ENCODE measurements at regions not wholly inside any gene's neighbourhood (a gene's known extent, or its start where the extent isn't known, plus 50 kb on each side); places are given as distances from the start of the nearest gene placed in this dataset.

DNA sequence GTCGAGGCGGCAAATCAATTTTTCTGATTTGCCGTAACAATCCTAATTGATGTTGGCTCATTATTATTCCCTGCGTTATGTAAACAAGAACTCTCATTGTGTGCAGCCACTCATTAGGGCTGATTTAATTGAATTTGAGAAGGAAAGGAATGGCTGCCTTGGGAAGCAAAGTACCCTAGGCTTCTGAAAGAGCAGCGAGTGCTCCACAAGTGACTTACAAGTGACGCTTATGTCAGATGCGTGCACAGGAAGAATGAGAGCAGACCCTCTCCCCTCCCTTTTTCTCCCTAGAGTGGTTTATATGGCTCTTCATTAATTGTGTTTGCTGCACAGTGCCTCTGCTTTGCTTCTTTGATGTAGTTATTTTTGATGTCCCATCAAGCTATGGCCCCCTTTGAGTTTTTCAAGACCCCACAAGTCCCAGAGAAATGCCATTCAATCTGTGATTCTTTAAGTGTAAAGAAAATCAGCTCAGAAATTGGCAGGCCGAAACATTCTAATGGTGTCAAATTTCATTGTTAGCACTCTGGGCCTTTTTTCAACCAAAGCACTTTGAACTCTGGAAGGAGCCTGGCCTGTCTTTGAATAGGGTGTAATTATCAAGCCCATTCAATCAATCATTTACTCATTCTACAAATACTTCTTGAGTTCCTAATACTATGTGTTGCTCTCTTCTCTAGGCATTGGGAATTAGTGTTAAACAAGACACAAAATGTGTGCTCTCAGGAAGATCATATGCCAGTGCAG lies 86.8 kb upstream of the VAV3 start:
- peaks cover 0 to 5% (median 0%) of the 10 kb centered on the region in 4 donors for H3K9me3 ChIP-seq
- no peak for DNase-seq (ENCODE audit: low spot score in 2 of 2)
- WGBS, 2 donors, result 47 to 58% methylated on average over 8 of the region's 8 CpGs
- H3K4me3 ChIP-seq, result no peak overlapping the region
- TF ChIP-seq POLR2A (IDR thresholded peaks at IDR 0.05), result no peak
- TF ChIP-seq, protein P1, sequence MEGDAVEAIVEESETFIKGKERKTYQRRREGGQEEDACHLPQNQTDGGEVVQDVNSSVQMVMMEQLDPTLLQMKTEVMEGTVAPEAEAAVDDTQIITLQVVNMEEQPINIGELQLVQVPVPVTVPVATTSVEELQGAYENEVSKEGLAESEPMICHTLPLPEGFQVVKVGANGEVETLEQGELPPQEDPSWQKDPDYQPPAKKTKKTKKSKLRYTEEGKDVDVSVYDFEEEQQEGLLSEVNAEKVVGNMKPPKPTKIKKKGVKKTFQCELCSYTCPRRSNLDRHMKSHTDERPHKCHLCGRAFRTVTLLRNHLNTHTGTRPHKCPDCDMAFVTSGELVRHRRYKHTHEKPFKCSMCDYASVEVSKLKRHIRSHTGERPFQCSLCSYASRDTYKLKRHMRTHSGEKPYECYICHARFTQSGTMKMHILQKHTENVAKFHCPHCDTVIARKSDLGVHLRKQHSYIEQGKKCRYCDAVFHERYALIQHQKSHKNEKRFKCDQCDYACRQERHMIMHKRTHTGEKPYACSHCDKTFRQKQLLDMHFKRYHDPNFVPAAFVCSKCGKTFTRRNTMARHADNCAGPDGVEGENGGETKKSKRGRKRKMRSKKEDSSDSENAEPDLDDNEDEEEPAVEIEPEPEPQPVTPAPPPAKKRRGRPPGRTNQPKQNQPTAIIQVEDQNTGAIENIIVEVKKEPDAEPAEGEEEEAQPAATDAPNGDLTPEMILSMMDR (IDR thresholded peaks at IDR 0.05), result no peak
- no peak for TF ChIP-seq EP300 (IDR thresholded peaks at IDR 0.05)
- H3K36me3 ChIP-seq, result no peaks in the 10 kb centered on the region
- peaks cover 0 to 53% (median 15%) of the 10 kb centered on the region in 4 donors for H3K4me1 ChIP-seq
- H3K27me3 ChIP-seq, result no peaks in the 10 kb centered on the region
- H3K27ac ChIP-seq, result no peak overlapping the region

DNA sequence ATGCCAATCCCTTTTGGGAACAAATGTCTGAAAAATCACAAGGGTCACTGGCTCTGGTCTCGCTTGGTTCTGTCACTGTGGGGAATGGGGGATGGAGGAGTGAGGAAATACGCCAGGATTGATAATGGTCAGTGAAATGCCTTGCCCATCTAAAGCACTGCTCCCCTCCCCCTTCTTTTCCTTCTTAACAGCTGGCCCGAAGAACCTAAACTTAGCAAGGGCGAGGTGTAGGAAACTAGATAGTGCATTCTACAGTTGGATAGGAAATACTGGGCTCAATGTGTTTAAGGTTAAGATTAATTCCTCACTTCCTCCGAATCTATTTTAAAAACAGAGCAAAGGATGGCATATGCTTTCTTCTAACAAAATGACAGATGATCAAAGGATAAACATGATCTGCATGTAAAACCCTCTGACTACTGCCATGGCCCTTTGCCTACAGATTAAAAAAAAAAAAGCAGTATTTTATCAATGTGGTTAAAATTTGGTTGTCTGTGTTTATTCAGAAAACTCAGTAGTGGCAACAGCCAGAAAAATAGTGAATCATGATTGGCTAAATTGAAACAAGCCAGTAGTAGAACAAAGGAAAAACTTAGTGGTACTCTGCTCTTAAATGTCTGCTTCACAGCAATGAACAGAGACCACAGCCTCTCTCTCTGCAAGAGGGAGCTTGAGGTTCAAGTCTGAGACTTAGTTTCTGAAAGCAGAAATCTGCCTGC lies 86.1 kb upstream of the VAV3 start:
- no peaks in the 10 kb centered on the region for H3K27me3 ChIP-seq
- 48 to 55% methylated on average over 5 of the region's 5 CpGs for WGBS, 2 donors
- H3K4me1 ChIP-seq, result peaks cover 0 to 53% (median 15%) of the 10 kb centered on the region in 4 donors
- TF ChIP-seq, protein P1 (IDR thresholded peaks at IDR 0.05), result no peak
- peak in 1 of 2 donors; percentile 11 for TF ChIP-seq EP300 (IDR thresholded peaks at IDR 0.05)
- TF ChIP-seq POLR2A (IDR thresholded peaks at IDR 0.05), result no peak
- H3K9me3 ChIP-seq, result peaks cover 0 to 5% (median 0%) of the 10 kb centered on the region in 4 donors
- H3K4me3 ChIP-seq, result peak overlapping the region in 1 of 4 donors; percentile 14
- DNase-seq (ENCODE audit: low spot score in 2 of 2), result no peak
- H3K36me3 ChIP-seq, result no peaks in the 10 kb centered on the region
- peak overlapping the region in 1 of 4 donors; percentile 42 for H3K27ac ChIP-seq

DNA sequence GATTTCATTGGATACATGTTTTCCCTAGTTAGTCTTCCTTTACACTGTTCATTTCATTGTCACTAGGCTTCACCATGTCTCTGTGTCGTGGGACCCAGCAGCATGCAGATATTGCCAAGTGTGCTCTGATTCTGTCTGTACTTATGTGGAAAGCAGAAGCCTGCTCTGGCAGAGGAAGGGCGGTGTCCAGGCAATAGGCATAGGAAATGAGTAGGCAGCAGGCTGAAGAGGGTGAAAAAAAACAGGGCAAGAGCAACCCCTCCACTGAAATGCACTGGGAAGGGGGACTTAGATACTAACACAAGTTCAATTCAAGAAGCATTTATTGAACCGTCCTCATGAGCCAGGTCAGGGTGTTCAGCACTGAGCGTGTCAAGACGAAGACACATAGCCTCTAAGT lies 85.2 kb upstream of the VAV3 start:
- Histone ChIP-seq H3K4me3 (no peak overlapping the region), H3K27ac (peak overlapping the region in 2 of 4 donors; percentile 25 to 42), H3K9me3 (peaks cover 0 to 5% (median 0%) of the 10 kb centered on the region in 4 donors), H3K36me3 (no peaks in the 10 kb centered on the region), H3K27me3 (no peaks in the 10 kb centered on the region), H3K4me1 (peaks cover 0 to 53% (median 15%) of the 10 kb centered on the region in 4 donors)
- TF ChIP-seq, protein P1 (IDR thresholded peaks at IDR 0.05), result no peak
- TF ChIP-seq EP300 (IDR thresholded peaks at IDR 0.05), result no peak
- no peak for TF ChIP-seq POLR2A (IDR thresholded peaks at IDR 0.05)
- DNase-seq (ENCODE audit: low spot score in 2 of 2), result peak in 1 of 2 donors; percentile 17
- 65 to 79% methylated on average over 5 of the region's 5 CpGs for WGBS, 2 donors

DNA sequence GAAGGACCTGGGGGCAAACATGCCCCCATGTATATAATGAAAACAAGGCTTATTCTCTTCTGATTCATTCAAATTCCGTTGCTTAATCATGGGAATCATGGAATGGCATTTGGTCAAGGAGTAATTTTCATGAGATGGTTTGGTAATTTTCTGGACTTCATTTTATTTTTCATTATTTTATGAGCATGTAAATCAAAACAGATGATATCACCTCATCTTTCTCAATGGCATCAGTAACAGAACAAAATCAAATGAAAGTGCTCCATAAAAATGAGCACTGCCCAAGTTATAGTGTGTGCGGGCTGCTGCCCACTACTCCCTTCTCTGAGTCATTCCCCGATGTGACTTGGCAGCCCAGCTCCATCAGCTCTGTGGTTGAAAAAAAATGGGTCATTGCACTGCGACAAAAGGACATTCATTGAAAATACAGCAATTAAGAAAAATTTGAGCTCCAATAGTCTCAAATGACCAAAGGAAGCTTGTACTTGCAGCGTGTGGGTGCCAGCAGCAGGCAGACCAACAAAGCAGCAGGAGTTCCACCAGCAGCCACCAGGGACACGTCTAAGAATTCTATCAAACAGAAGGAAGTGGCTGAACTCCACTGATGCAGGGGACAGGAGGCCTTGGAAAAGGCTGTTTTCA lies 84.3 kb upstream of the VAV3 start:
- peaks cover 0 to 5% (median 0%) of the 10 kb centered on the region in 4 donors for H3K9me3 ChIP-seq
- peaks cover 0 to 53% (median 15%) of the 10 kb centered on the region in 4 donors for H3K4me1 ChIP-seq
- no peaks in the 10 kb centered on the region for H3K27me3 ChIP-seq
- peak in 1 of 2 donors; percentile 19 for DNase-seq (ENCODE audit: low spot score in 2 of 2)
- TF ChIP-seq EP300 (IDR thresholded peaks at IDR 0.05), result no peak
- TF ChIP-seq, protein P1 (IDR thresholded peaks at IDR 0.05), result peak; percentile 25 to 57 (median 42)
- WGBS, 2 donors, result 24 to 31% methylated on average over 6 of the region's 6 CpGs
- H3K27ac ChIP-seq, result peak overlapping the region in 2 of 4 donors; percentile 42 to 63
- H3K4me3 ChIP-seq, result no peak overlapping the region
- H3K36me3 ChIP-seq, result no peaks in the 10 kb centered on the region
